HG02870 (cell line): ENCODE measurements at regions not wholly inside any gene's neighbourhood (a gene's known extent, or its start where the extent isn't known, plus 50 kb on each side); places are given as distances from the start of the nearest gene placed in this dataset.

Experiments
- ATAC-seq: cut with Tn5 transposase; IDR thresholded peaks from one replicate; pipeline ENCODE4 v1.9.1; 2021; ENCODE audit warnings: mild to moderate bottlenecking, moderate library complexity; ENCODE audit not compliant: unreplicated experiment

DNA sequence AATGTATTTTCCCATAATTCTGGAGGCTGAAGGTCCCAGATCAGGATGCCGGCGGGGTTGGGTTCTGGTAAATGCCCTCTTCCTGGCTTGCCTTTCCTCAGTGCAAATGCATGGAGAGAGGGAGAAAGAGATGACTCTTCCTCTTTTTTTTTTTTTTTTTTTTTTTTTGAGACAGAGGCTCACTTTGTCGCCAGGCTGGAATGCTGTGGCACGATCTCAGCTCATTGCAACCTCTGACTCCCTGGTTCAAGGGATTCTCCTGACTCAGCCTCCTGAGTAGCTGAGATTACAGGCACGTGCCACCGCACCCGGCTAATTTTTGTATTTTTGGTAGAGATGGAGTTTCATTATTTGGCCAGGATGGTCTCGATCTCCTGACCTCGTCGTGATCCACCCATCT, 300.0 kb upstream of the TAS2R1 start:
- ATAC-seq: no peak

DNA sequence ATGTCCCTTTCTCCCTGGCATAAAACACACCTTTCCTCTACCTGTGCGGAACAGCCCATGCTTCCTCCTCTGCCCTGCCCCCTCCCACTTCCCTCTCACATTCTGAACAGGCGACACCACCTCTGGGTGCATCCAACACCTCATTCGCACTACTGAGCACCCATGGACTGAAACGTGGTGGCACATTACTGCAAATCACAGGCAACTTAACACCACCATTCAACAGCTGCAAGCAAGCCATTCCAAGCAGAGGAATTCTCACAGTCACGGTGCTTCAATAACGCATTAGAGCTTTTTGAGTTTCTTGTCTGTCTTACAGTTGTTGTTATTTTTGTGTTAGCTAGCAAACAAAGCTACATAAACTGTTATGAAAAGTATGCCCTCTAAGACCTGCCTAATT, 298.2 kb upstream of the TAS2R1 start:
- ATAC-seq: no peak

DNA sequence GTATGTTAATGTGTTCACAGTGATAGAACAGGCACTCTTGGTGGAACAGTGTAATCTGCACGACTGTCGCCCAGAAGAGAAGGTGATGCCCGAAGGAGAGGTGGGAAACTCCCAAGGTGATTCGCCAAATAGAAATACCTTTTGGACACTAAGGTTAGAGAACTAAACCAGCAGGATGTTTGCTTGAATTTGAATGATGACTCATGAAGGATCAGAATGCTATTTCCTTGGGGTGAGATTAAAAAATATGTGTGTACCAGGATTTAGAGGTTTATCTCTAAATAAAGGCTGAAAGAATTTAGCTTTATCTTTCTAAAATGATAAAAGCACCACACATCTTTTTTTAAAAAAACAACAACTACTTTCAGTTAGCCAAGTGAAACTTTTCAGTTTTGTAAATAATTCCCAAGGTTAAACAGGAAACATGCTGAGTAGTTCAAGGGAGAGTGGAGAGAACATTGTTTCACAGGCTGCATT, 297.4 kb upstream of the TAS2R1 start:
- no peak for ATAC-seq

DNA sequence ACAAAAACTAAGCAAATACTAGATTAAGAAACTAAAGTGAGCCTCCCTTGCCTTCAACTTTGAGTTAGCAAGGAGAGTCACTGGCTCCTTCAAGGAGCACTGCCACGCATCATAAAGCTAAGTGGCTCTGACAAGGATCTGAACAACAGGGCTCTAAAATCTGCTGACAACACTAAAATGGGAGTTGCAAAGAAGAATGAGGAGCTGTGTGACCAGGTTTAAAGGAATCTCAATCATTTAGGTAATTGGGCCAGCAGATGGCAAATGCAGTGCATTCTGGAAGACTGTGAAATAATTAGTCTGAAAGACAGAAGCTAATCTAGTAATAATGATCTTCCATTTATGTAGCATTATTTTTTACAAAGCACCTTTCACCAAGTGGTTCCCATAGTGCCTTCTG, 297.0 kb upstream of the TAS2R1 start:
- ATAC-seq: no peak

DNA sequence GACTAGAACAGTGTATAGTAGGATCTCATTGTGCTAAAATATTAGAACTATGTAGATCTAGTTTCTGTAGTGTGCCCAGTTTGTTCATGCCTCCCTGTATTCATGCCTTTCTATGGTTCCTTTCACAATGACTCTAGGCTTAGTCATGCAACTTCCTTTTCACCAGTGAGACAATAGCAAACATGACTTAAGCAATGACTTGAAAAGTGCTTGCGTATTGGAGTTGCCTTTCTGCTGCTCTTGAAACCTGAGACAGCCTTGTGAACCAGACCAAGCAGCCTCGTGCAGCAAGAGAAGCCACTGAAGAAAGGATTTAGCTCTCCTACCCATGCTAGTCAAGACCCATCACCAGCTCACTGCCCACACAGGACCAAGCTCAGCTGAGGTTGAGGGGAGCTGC, 294.5 kb upstream of the TAS2R1 start:
- ATAC-seq: peak; percentile 96

DNA sequence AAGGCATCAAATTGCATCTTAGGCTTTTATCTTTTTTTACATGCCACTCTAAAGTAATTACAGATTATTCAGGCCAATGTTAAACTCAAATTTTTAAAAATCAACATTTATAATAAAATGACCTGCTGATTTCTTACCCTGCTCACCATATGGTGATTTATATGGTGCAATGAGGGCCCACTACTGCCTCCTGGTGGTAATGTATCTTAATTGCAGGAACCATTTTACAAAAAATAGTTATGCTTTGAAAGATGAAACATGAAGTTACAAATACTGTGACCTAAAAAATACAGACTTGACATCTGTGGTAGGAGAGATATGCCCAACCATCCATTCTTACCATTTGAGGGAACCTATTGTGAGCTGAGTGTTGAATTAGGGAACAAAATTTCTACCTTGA, 292.6 kb upstream of the TAS2R1 start:
- no peak for ATAC-seq

DNA sequence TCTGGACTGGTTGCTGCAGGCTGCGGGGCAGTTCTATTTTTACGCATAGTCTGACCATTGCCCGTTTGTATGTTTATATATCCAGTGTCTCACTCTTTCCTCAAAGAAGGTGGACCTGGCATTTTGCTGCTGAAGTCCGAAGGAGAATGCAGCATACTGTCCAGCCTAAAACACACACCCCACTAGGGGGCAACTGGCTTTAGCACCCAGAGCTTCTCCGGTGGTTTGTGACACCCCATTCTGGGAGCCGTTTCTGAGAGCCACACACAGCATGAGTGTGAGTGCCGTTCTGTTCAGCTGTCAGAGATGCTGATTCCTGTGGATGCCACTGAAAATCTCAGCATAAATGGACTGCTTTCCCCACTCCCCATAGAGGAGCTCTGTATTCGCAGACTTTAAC, 290.5 kb upstream of the TAS2R1 start:
- ATAC-seq: no peak

DNA sequence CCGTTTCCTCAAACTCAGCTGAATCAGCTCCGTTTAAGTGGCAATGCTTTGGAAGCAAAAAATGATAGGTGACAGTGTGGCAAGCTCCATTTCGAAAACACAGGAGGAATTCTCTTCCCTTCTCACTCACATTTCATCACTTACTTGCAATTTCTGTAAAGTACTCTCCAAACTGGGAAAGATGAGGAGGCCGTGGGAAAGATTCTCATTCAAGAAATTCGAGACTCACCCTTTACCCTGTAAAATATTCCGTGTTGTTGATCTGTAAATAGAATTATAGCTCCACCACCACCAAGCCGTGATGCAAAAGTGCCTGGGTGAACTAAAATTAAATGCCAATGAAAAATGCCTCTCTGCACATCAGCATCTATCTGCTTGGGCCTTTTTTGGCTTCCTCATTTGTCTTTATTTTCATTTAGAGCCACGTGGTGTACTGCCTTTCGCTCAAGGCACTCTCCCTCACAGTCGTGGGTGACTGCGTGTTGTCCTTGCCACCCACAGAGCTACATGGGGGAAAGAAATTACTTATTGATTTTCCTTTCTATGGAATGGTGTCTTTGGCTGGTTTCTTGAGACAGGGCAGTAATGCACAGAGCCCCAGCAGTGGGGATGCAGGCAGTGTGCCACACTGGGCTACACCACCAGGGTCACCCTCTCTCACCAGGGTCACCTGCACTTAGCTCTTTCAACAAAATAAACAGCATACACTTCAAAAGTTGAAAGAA, 289.3 kb upstream of the TAS2R1 start:
- no peak for ATAC-seq

DNA sequence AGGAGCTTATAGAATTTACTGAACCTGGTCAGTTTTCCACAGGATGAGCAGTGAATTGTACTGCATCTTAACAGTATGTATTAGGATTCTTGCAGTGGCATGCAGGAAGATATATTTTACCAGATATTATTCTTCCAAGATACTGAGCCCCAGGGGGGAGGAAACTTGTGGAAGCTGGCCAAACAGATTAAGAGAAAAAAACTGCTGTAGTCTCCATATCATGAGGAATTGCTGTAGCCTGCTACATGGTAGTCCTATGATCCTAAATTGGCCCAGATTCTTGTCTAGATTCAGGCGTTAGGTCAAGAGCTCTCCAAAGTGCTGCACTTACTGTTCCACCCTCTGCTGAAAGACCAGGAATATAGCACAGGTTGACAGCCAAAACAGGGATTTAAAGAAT, 275.5 kb upstream of the TAS2R1 start:
- ATAC-seq: no peak

DNA sequence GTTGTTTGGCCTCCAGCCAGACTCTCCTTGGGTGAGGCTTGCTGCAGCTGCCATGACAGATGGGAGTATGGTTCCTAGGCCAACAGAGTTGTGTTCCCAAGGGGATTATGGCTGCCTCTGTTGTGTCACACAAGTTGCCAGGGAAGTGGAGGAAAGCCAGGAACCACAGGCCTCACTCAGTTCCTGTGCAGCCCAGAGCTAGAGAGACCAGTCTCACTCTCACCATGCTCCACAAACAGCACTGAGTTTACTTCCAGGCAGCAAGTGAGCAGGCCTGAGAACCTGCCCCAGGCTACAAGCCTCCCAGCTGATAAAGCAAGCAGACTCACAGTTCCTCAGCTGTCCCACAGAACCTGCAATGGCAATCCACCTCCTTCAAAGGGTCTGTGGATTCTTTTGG, 273.6 kb upstream of the TAS2R1 start:
- ATAC-seq: no peak

DNA sequence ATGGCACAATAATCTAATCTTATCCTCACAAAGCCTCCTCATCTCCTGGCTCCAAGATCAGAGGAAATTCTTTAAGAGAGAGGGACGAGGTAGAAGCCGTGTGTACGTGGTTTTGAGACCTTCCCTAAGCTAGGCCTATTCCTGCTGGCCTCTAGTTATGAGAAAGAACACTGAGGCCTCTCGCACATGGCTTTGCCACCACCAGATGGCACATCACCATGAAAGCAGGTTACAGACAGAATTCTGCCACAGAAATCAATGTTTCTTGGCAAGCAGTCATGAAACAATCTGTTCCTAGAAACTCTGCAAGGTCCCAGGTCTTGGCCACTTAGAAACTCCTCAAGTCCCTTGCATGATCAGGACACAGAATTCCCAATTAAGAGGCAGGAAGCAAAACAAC, 268.2 kb upstream of the TAS2R1 start:
- no peak for ATAC-seq

DNA sequence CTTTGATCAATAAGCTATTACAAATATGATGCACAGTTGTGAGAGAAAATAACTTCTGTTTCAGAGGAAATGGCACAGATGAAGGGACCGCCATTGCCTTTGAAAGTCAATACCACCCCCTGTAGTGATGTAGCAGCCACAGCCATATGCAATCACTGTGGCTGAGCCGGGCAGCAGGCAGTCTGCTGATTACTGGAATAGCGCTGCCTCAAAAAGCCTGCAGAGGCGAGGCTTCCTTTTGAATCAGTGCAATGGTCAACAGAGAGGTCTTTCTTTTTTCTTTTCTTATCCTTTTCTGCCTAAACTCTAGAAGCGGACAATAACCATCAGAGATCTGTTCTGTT, 265.1 kb upstream of the TAS2R1 start:
- no peak for ATAC-seq

DNA sequence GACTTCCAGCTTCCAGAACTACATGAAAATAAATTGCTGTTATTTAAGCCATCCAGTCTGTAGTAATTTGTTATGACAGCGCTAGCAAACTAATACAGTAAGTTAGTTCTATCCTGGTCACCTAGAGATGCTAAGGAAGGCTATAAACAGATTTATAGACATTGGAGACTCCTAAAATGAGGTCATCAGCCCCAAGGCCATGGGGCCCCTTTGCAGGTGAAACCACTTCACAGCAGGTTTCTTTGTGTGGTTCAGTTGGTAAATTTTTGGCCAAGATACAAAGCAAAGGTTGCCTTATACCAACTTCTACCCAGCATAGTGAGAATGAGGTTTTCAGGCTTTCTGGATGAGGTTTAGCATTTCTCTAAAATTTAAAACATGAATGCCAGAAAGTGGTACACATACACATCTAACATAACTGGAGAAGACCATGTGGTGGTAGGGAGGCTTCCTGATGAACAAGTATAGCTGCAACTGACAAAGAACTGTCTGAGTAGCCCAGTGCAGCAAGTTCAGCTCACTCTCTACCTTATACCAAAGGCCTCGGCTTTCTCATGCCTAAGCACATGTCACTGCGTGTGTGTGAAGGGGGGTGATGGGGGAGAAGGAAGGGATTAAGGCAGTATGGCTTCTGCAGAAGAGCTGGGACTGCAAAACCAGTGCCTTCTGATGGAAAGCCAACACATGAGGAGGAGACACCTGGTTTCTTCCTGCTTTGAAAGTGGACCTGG, 264.6 kb upstream of the TAS2R1 start:
- ATAC-seq: no peak

DNA sequence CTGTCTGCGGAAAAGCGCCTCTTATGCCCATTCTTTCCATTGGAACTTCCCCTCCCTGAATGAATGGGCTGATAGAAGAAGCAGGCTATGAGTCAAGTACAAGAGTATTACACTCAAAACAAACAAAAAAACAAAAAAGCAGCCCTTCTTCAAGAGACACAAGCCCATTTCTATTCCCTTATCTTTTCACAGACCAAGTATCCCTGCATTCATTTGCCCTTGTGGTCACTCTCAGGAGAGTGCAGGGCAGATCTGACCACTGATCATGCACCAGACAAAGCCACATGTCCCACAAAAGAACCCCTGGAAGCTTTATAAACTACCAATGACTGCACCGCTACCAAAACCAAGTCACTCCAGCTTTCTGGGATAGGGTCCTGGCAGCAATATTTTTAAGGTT, 262.5 kb upstream of the TAS2R1 start:
- no peak for ATAC-seq

DNA sequence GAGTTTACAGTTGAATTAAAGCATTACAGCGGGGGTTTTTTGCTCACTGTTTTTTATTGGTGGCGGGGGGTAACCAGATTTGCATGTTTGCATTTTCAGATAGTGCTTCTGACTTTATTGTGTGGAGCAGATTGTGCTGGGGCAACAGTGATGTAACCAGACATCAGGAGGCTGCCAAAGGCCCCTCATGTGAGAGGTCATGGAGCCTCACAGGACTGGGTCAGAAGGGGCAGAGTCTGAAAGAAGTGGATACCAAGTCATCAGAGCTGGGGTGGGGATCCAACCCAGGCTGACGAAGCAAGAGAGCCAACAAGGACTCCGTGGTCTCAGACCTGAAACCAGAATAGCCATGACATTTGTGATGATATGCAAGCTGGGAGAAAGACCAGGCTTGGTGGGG, 259.4 kb upstream of the TAS2R1 start:
- no peak for ATAC-seq

DNA sequence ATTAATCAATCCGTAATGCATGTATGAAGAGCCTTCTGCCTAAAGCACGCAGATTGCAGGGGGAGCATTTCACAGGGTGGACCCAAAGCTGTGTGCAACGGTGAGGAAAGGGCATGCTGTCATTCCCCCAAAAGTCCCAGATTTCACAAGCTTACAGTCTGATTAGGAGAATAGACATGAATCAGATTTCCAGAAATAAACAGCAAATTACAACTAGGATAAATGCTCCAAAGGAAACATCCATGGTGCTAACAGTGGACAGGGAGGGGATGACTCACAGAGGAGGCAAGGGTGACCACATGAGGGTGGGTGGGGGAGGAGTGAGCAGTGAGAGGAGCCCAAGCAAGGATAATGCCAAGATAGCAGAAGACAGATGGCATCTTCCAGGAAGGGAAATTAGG, 258.4 kb upstream of the TAS2R1 start:
- ATAC-seq: no peak

DNA sequence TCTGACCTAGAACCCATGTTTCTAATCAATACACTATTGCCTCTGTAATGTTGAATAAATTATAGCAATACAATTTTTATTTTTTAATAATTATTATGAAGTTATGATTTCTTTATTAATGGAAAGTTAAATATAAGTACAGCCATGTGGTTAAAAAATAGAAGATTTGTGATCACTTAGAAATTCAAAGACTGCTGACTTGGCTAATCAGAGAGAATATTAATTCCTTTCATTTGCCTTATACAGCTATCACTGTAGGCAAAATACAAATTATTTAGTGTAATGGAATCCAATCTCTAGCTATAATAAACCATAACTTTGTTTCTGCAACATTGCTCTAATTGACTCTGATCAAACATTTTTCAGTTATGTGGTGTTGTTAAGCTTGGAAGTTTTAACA, 255.0 kb upstream of the TAS2R1 start:
- ATAC-seq: no peak

DNA sequence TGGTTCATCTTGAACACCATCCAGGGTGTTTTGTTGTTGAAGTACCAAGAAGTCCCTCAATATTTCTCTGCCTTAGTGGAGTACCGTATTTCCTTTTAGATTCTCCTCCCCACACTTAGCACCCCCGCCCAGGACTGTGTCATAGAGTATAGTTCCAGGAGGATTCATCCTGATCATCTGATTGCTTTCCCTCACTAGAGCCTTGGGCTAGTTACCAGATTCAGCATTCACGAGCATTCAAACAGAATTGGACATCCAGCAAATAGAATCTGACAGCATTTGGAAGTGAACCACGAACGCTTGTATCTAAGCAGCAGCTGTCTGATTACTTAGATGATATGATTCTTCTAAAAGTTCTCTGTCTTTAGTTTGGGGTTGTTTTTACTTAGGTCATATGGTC, 248.1 kb upstream of the TAS2R1 start:
- ATAC-seq: no peak

DNA sequence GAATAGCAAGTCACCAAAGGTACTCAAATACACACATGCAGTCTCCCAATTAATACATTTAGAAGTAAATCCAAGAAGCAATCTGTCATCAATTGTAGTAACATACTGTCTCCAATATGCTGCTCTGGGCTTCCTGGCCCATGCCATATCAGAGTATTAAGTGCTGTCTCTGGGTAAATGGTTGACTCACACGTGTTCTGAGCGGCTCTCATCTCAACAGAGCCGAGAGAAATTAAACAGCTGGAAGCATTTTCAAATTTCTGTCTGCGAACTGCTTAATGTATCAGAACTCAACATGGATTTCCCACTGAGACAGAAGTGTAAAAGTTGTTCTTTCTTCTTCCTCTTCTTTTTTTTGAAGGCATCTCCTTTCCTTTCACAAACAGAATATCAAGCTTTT, 247.3 kb upstream of the TAS2R1 start:
- no peak for ATAC-seq

DNA sequence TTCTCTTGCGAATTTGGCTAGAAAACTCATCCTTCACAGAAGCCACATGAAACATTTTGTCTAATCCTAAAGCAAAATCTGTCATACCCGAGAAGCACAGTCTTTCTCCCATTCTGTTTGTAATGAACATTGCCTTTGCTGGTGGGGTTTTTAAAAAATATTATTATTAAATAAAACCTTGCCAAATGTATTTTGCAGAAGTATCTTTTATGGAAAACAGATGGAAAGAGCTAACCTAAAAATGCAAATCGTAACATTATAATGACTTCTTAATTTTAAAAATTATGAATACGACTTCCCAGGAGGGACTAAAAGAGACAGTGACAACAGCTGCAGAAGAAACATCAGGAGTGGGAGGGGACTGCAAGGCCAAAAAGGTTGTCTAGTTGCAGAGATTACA, 246.3 kb upstream of the TAS2R1 start:
- ATAC-seq: no peak

DNA sequence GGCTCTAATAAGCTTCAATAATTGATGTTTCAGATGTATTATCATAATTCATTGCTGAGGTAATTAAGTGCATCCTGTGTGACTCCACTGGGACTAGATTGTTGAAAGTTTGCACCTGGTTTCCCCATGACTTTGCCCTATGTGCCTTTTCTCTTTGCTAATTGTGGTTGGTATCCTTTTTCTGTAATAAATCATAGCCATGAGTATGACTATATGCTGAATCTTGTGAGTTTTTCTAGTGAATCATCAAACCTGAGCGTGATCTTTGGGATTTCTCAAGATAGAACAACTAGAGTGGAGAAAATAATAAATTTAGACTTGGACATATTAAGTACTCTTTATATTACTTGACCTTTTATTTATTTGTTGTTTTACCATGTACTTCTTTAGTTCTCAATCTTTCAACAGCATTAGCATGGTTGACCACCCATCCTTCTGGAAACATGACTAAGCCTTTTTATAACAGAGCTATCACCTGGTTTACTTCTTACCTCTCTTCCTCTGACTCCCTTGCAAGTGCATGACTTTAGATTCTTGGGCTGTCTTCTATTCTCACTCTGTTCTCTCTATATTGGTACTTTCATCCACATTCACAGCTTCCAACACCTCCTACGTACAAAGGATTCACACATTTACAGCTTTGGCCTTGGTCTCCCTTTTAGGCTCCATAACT, 239.6 kb upstream of the TAS2R1 start:
- no peak for ATAC-seq

DNA sequence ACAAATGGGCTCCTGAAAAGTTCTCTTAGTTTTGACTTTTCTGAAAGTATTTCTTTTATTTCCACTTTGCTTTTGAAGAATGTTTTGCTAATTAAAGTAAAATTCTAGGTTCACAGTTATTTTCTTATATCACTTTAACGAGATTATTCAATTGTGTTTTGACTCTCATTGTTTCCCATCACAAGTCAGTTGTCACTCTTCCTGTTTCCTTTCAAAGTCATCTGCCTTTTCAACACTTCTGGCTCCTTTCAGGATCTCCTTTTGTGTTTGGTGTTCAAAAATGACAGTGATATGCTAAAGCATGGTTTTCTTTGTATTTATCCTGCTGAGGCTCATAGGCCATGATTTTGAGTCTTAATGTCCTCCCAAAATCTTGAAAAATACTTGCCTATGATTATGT, 235.4 kb upstream of the TAS2R1 start:
- ATAC-seq: no peak
